Spleen (tissue), 7 donors: ENCODE measurements at regions not wholly inside any gene's neighbourhood (a gene's known extent, or its start where the extent isn't known, plus 50 kb on each side); places are given as distances from the start of the nearest gene placed in this dataset.

Source experiments
- CTCF ChIP-seq, 11 experiments: fragments of 200-600 bp in 7 of 11; fragments of 450-650 bp in 4 of 11; sonication (generic) in 4 of 11; IDR thresholded peaks in 8 of 11; conservative IDR thresholded peaks in 3 of 11; 1 replicate in 7 of 11; 2 replicates in 4 of 11; pipeline versions ENCODE4 v1.4.0 to v1.8.0; 2016 to 2021; ENCODE audit warnings: antibody characterized with exemption in 11 of 11, inconsistent platforms in 4 of 11, mild to moderate bottlenecking in 1 of 11
- POLR2A ChIP-seq, 3 donors: fragments of 450-650 bp; IDR thresholded peaks; one replicate each; pipeline ENCODE4 v1.5.1; 2017; ENCODE audit warnings: antibody characterized with exemption in 3 of 3, mild to moderate bottlenecking in 1 of 3
- POLR2AphosphoS5 ChIP-seq, 3 donors: sonication (generic); formaldehyde crosslinking; IDR thresholded peaks; one replicate each; pipeline ENCODE4 v1.5.1; 2017; ENCODE audit warnings: antibody characterized with exemption in 3 of 3
- donor health status: DM: no; HTN: no; CAD: no; lungs with moderate emphysema.
- donor health status: DM: no; HTN: no; CAD: no.
- donor health status: DM: no; HTN: no; CAD: no.

- no peak for TF ChIP-seq CTCF (IDR thresholded peaks at IDR 0.05 in 8 of 11, conservative IDR thresholded peaks at IDR 0.05 in 3 of 11)
- TF ChIP-seq POLR2A (IDR thresholded peaks at IDR 0.05), result no peak
- no peak for TF ChIP-seq POLR2AphosphoS5 (IDR thresholded peaks at IDR 0.05)
These were observed 148.4 kb upstream of the USP9Y start for GRCh38 chrY:12552471-12553283.
